Esophagus squamous epithelium (tissue), 4 donors: ENCODE measurements at regions not wholly inside any gene's neighbourhood (a gene's known extent, or its start where the extent isn't known, plus 50 kb on each side); places are given as distances from the start of the nearest gene placed in this dataset.

Experiments used
- CTCF ChIP-seq, 6 experiments: fragments of 450-650 bp in 4 of 6; fragments of 200-600 bp in 2 of 6; sonication (generic) in 2 of 6; IDR thresholded peaks; one replicate each; pipeline ENCODE4 v1.5.1; 2016 to 2019; ENCODE audit warnings: antibody characterized with exemption in 6 of 6, mild to moderate bottlenecking in 4 of 6, moderate library complexity in 4 of 6
- POLR2A ChIP-seq, 4 donors: fragments of 450-650 bp; IDR thresholded peaks; one replicate each; pipeline ENCODE4 v1.6.1; 2017; ENCODE audit warnings: antibody characterized with exemption in 4 of 4, mild to moderate bottlenecking in 4 of 4, moderate library complexity in 3 of 4

GRCh38 chr1:69221524-69221923, 346.2 kb upstream of the LRRC7 start:
- TF ChIP-seq CTCF (IDR thresholded peaks at IDR 0.05) (no peak), POLR2A (IDR thresholded peaks at IDR 0.05) (no peak)
